ENCODE measurements at regions not wholly inside any gene's neighbourhood (a gene's known extent, or its start where the extent isn't known, plus 50 kb on each side); places are given as distances from the start of the nearest gene placed in this dataset.

DNA sequence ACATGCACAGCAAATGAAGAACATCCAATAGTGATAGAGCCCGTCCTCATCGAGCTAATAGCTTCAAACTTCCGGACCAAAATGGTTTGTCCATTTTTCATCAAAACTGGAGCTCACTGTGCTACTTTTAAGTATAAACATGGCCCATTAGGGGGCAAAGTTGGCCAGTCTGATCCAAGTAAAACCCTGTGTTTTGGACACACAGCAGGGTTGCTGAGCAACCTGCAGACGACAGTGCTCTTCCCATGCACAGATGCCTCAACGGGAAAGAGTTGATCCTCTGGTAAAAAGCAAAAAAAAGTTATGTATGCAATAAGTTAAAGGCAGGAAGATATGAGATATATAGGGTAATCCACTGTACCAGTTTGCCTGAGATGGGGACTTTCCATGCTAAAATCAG lies 244.0 kb upstream of the THBS1 start (continued):
- TF ChIP-seq TEAD1 (CRISPR knock-in tag; IDR thresholded peaks at IDR 0.05) (no peak), RORB (CRISPR knock-in tag; IDR thresholded peaks at IDR 0.05) (no peak), ZNF671 (CRISPR knock-in tag; IDR thresholded peaks at IDR 0.05) (no peak), SOX15 (CRISPR knock-in tag; IDR thresholded peaks at IDR 0.05) (no peak)
- TF ChIP-seq, protein P1, sequence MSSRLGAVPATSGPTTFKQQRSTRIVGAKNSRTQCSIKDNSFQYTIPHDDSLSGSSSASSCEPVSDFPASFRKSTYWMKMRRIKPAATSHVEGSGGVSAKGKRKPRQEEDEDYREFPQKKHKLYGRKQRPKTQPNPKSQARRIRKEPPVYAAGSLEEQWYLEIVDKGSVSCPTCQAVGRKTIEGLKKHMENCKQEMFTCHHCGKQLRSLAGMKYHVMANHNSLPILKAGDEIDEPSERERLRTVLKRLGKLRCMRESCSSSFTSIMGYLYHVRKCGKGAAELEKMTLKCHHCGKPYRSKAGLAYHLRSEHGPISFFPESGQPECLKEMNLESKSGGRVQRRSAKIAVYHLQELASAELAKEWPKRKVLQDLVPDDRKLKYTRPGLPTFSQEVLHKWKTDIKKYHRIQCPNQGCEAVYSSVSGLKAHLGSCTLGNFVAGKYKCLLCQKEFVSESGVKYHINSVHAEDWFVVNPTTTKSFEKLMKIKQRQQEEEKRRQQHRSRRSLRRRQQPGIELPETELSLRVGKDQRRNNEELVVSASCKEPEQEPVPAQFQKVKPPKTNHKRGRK (CRISPR knock-in tag; IDR thresholded peaks at IDR 0.05; ENCODE audit: borderline replicate concordance), result no peak
- TF ChIP-seq, protein P2, sequence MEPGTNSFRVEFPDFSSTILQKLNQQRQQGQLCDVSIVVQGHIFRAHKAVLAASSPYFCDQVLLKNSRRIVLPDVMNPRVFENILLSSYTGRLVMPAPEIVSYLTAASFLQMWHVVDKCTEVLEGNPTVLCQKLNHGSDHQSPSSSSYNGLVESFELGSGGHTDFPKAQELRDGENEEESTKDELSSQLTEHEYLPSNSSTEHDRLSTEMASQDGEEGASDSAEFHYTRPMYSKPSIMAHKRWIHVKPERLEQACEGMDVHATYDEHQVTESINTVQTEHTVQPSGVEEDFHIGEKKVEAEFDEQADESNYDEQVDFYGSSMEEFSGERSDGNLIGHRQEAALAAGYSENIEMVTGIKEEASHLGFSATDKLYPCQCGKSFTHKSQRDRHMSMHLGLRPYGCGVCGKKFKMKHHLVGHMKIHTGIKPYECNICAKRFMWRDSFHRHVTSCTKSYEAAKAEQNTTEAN (CRISPR knock-in tag; IDR thresholded peaks at IDR 0.05), result no peak
- TF ChIP-seq, protein P3, sequence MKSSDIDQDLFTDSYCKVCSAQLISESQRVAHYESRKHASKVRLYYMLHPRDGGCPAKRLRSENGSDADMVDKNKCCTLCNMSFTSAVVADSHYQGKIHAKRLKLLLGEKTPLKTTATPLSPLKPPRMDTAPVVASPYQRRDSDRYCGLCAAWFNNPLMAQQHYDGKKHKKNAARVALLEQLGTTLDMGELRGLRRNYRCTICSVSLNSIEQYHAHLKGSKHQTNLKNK (CRISPR knock-in tag; IDR thresholded peaks at IDR 0.05), result no peak

DNA sequence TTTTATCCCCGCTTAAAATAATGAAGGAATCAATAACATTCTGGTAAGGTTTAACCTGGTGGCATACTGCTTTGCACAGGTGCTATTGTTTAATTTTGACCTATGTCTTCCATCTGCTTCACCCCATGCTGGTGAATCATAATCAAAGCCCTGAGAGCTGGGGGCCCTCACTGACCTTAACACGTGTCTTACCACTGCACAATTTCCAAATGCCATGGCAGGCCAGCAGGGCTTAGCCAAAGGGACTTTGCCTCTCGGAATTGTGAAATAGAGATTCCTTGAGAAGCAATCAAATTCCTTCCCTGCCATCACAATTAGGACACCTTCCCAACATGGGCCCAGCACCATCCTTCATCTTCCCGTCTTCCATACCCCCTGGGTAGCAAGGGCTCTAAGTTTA lies 242.6 kb upstream of the THBS1 start:
- H3K4me1 Mint-ChIP-seq, result peaks cover 12% of the 10 kb centered on the region
- no peak overlapping the region for H3K4me3 Mint-ChIP-seq
- DNase-seq (ENCODE audit: low spot score), result no peak
- ATAC-seq, result no peak
- H3K27me3 Mint-ChIP-seq (ENCODE audit: low read depth), result no peaks in the 10 kb centered on the region; the same call in 1 of the 2 replicates
- CTCF ChIA-PET, result no interaction called here
- H3K9me3 Mint-ChIP-seq, result peaks cover 16% of the 10 kb centered on the region
- POLR2A ChIA-PET, result no interaction called here
- peaks cover 9% of the 10 kb centered on the region for H3K36me3 Mint-ChIP-seq
- no peak overlapping the region for H3K27ac Mint-ChIP-seq
- no peak for TF ChIP-seq OVOL2 (CRISPR knock-in tag; IDR thresholded peaks at IDR 0.05; ENCODE audit: borderline replicate concordance)
- TF ChIP-seq, protein P4, sequence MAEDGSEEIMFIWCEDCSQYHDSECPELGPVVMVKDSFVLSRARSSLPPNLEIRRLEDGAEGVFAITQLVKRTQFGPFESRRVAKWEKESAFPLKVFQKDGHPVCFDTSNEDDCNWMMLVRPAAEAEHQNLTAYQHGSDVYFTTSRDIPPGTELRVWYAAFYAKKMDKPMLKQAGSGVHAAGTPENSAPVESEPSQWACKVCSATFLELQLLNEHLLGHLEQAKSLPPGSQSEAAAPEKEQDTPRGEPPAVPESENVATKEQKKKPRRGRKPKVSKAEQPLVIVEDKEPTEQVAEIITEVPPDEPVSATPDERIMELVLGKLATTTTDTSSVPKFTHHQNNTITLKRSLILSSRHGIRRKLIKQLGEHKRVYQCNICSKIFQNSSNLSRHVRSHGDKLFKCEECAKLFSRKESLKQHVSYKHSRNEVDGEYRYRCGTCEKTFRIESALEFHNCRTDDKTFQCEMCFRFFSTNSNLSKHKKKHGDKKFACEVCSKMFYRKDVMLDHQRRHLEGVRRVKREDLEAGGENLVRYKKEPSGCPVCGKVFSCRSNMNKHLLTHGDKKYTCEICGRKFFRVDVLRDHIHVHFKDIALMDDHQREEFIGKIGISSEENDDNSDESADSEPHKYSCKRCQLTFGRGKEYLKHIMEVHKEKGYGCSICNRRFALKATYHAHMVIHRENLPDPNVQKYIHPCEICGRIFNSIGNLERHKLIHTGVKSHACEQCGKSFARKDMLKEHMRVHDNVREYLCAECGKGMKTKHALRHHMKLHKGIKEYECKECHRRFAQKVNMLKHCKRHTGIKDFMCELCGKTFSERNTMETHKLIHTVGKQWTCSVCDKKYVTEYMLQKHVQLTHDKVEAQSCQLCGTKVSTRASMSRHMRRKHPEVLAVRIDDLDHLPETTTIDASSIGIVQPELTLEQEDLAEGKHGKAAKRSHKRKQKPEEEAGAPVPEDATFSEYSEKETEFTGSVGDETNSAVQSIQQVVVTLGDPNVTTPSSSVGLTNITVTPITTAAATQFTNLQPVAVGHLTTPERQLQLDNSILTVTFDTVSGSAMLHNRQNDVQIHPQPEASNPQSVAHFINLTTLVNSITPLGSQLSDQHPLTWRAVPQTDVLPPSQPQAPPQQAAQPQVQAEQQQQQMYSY (CRISPR knock-in tag; IDR thresholded peaks at IDR 0.05), result no peak
- TF ChIP-seq TP53 (CRISPR knock-in tag; IDR thresholded peaks at IDR 0.05), result no peak
- TF ChIP-seq, protein P1 (CRISPR knock-in tag; IDR thresholded peaks at IDR 0.05; ENCODE audit: borderline replicate concordance), result no peak
- no peak for TF ChIP-seq EMX1 (CRISPR knock-in tag; IDR thresholded peaks at IDR 0.05)
- TF ChIP-seq MYBL2 (CRISPR knock-in tag; IDR thresholded peaks at IDR 0.05), result no peak
- TF ChIP-seq, protein P5, sequence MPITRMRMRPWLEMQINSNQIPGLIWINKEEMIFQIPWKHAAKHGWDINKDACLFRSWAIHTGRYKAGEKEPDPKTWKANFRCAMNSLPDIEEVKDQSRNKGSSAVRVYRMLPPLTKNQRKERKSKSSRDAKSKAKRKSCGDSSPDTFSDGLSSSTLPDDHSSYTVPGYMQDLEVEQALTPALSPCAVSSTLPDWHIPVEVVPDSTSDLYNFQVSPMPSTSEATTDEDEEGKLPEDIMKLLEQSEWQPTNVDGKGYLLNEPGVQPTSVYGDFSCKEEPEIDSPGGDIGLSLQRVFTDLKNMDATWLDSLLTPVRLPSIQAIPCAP (CRISPR knock-in tag; IDR thresholded peaks at IDR 0.05), result no peak
- TF ChIP-seq SMAD4 (CRISPR knock-in tag; IDR thresholded peaks at IDR 0.05), result no peak
- no peak for TF ChIP-seq ZNF317 (CRISPR knock-in tag; IDR thresholded peaks at IDR 0.05; ENCODE audit: borderline replicate concordance, low read depth)
- TF ChIP-seq, protein P6, sequence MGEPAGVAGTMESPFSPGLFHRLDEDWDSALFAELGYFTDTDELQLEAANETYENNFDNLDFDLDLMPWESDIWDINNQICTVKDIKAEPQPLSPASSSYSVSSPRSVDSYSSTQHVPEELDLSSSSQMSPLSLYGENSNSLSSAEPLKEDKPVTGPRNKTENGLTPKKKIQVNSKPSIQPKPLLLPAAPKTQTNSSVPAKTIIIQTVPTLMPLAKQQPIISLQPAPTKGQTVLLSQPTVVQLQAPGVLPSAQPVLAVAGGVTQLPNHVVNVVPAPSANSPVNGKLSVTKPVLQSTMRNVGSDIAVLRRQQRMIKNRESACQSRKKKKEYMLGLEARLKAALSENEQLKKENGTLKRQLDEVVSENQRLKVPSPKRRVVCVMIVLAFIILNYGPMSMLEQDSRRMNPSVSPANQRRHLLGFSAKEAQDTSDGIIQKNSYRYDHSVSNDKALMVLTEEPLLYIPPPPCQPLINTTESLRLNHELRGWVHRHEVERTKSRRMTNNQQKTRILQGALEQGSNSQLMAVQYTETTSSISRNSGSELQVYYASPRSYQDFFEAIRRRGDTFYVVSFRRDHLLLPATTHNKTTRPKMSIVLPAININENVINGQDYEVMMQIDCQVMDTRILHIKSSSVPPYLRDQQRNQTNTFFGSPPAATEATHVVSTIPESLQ (CRISPR knock-in tag; IDR thresholded peaks at IDR 0.05), result no peak
- TF ChIP-seq PRRX2 (CRISPR knock-in tag; IDR thresholded peaks at IDR 0.05), result no peak
- TF ChIP-seq GTF2I (CRISPR knock-in tag; conservative IDR thresholded peaks at IDR 0.05), result no peak
- TF ChIP-seq TCF7 (CRISPR knock-in tag; IDR thresholded peaks at IDR 0.05; ENCODE audit: low read depth), result no peak
